ENCODE measurements at regions not wholly inside any gene's neighbourhood (a gene's known extent, or its start where the extent isn't known, plus 50 kb on each side); places are given as distances from the start of the nearest gene placed in this dataset.

DNA sequence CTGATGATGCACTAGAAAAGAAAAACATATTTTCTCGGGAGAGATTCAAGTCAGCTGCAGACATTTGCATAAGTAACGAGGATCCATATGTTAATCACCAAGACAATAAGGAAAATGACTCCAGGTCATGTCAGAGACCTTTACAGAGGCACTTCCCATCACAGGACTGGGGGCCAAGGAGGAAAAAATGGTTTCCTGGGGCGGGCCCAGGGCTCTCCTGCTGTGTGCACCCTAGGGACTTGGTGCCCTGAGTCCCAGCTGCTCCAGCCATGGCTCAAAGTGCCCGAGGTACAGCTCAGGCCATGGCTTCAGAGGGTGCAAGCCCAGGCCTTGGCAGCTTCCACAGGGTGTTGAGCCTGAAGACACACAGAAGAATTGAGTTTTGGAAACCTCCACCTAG, 415.4 kb upstream of the FRG1 start:
- Histone ChIP-seq H3K9me3 (ENCODE audit: control insufficient read depth, low read length) (peaks cover 51% of the 10 kb centered on the region), H3K27me3 (ENCODE audit: control insufficient read depth in 1 of 2, insufficient read depth in 1 of 2, low read length in 2 of 2) (no peaks in the 10 kb centered on the region), H3K14ac (ENCODE audit: low read length in 2 of 2) (no peak overlapping the region), H3K4me3 (ENCODE audit: insufficient read depth in 1 of 2, low read depth in 1 of 2, low read length in 2 of 2) (no peak overlapping the region), H2AFZ (ENCODE audit: low read depth, low read length) (no peak overlapping the region), H3K23ac (ENCODE audit: low read length in 2 of 2) (no peak overlapping the region), H2BK120ac (ENCODE audit: low read depth, low read length) (no peak overlapping the region), H2BK5ac (ENCODE audit: low read depth, low read length, poor library complexity, severe bottlenecking) (no peak overlapping the region), H3K36me3 (ENCODE audit: control insufficient read depth in 1 of 2, insufficient read depth in 2 of 2, low read depth in 1 of 2, low read length in 2 of 2) (no peaks in the 10 kb centered on the region), H3K27ac (ENCODE audit: low read length, poor library complexity, severe bottlenecking) (no peak overlapping the region), H2BK15ac (ENCODE audit: low read depth, poor library complexity, severe bottlenecking) (no peak overlapping the region), H3K9ac (ENCODE audit: low read length) (no peak overlapping the region), H3K4ac (ENCODE audit: low read depth in 1 of 2, low read length in 2 of 2) (no peak overlapping the region), H4K91ac (ENCODE audit: low read length) (no peak overlapping the region), H4K8ac (ENCODE audit: low read length) (no peak overlapping the region), H3K18ac (ENCODE audit: low read depth in 1 of 2, low read length in 2 of 2) (no peak overlapping the region), H2BK12ac (ENCODE audit: low read length in 2 of 2) (no peak overlapping the region), H3K4me2 (ENCODE audit: low read length, poor library complexity, severe bottlenecking) (no peak overlapping the region), H3K79me1 (replicated peaks; ENCODE audit: low read length, poor library complexity, severe bottlenecking) (no peaks in the 10 kb centered on the region), H3K4me1 (ENCODE audit: control insufficient read depth, insufficient read depth, low read depth, low read length) (no peaks in the 10 kb centered on the region), H2AK5ac (ENCODE audit: low read length, severe bottlenecking) (no peak overlapping the region)
- DNase-seq = no peak
- WGBS = 36% methylated on average over 4 of the region's 4 CpGs

DNA sequence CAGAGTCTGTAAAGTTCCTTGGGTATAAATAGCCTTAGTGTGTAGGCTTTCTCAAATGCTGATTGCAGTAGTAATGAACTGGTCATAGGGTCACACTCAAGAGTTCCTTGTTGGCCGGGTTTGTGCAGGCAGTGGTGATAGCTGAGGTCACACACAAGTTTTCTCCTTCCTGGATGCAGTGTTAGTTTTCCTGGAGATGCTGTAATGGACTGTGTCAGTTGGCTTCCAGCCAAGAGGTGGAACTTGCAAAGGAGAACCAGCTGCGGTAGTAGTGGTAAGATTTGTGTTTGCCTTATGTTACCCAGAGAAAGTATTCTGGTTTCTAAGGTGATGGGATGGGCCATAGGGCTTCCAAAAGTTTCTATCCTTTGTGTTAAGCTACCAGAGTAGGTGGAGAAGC, 409.8 kb upstream of the FRG1 start:
- no peak overlapping the region for H3K9ac ChIP-seq (ENCODE audit: low read length)
- no peaks in the 10 kb centered on the region for H3K36me3 ChIP-seq (ENCODE audit: control insufficient read depth in 1 of 2, insufficient read depth in 2 of 2, low read depth in 1 of 2, low read length in 2 of 2)
- no peaks in the 10 kb centered on the region for H3K79me1 ChIP-seq (replicated peaks; ENCODE audit: low read length, poor library complexity, severe bottlenecking)
- no peaks in the 10 kb centered on the region for H3K27me3 ChIP-seq (ENCODE audit: control insufficient read depth in 1 of 2, insufficient read depth in 1 of 2, low read length in 2 of 2)
- no peak overlapping the region for H2BK15ac ChIP-seq (ENCODE audit: low read depth, poor library complexity, severe bottlenecking)
- H3K9me3 ChIP-seq (ENCODE audit: control insufficient read depth, low read length) = peaks cover 64% of the 10 kb centered on the region
- no peak overlapping the region for H3K4ac ChIP-seq (ENCODE audit: low read depth in 1 of 2, low read length in 2 of 2)
- H3K14ac ChIP-seq (ENCODE audit: low read length in 2 of 2) = no peak overlapping the region
- H2BK120ac ChIP-seq (ENCODE audit: low read depth, low read length) = no peak overlapping the region
- H3K4me1 ChIP-seq (ENCODE audit: control insufficient read depth, insufficient read depth, low read depth, low read length) = no peaks in the 10 kb centered on the region
- WGBS = 51% methylated on average over 2 of the region's 2 CpGs
- no peak overlapping the region for H4K91ac ChIP-seq (ENCODE audit: low read length)
- no peak overlapping the region for H3K18ac ChIP-seq (ENCODE audit: low read depth in 1 of 2, low read length in 2 of 2)
- no peak overlapping the region for H3K27ac ChIP-seq (ENCODE audit: low read length, poor library complexity, severe bottlenecking)
- no peak overlapping the region for H3K23ac ChIP-seq (ENCODE audit: low read length in 2 of 2)
- H4K8ac ChIP-seq (ENCODE audit: low read length) = no peak overlapping the region
- H2AK5ac ChIP-seq (ENCODE audit: low read length, severe bottlenecking) = no peak overlapping the region
- no peak overlapping the region for H3K4me2 ChIP-seq (ENCODE audit: low read length, poor library complexity, severe bottlenecking)
- no peak overlapping the region for H2BK12ac ChIP-seq (ENCODE audit: low read length in 2 of 2)
- H2BK5ac ChIP-seq (ENCODE audit: low read depth, low read length, poor library complexity, severe bottlenecking) = no peak overlapping the region
- DNase-seq = no peak
- no peak overlapping the region for H2AFZ ChIP-seq (ENCODE audit: low read depth, low read length)
- no peak overlapping the region for H3K4me3 ChIP-seq (ENCODE audit: insufficient read depth in 1 of 2, low read depth in 1 of 2, low read length in 2 of 2)

DNA sequence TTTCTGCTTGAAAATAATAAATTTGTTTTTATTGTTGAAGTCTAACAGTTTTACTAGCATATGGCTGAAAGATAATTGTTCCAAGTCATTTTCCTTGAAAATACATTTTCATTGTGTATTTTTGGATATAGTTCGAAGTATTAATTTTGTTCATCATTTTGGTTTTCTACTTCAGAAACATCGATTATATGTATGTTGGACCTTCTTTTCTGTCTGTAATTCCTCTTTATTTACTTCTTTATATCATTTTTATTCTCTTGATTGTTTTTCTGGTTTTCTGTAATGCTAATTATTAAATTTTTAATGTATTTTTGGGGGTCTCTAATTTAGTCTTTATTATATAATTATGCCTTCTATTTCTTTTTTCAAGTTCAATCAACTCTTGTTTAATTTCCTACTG, 407.1 kb upstream of the FRG1 start:
- no peaks in the 10 kb centered on the region for H3K27me3 ChIP-seq (ENCODE audit: control insufficient read depth in 1 of 2, insufficient read depth in 1 of 2, low read length in 2 of 2)
- no peaks in the 10 kb centered on the region for H3K79me1 ChIP-seq (replicated peaks; ENCODE audit: low read length, poor library complexity, severe bottlenecking)
- H2BK12ac ChIP-seq (ENCODE audit: low read length in 2 of 2) = no peak overlapping the region
- no peak overlapping the region for H3K27ac ChIP-seq (ENCODE audit: low read length, poor library complexity, severe bottlenecking)
- peaks cover 72% of the 10 kb centered on the region for H3K9me3 ChIP-seq (ENCODE audit: control insufficient read depth, low read length)
- H2AK5ac ChIP-seq (ENCODE audit: low read length, severe bottlenecking) = no peak overlapping the region
- no peak overlapping the region for H3K14ac ChIP-seq (ENCODE audit: low read length in 2 of 2)
- no peak overlapping the region for H2BK120ac ChIP-seq (ENCODE audit: low read depth, low read length)
- H2AFZ ChIP-seq (ENCODE audit: low read depth, low read length) = no peak overlapping the region
- H3K4me3 ChIP-seq (ENCODE audit: insufficient read depth in 1 of 2, low read depth in 1 of 2, low read length in 2 of 2) = no peak overlapping the region
- no peak overlapping the region for H4K91ac ChIP-seq (ENCODE audit: low read length)
- no peak overlapping the region for H3K9ac ChIP-seq (ENCODE audit: low read length)
- peak; percentile 9 for DNase-seq
- H3K36me3 ChIP-seq (ENCODE audit: control insufficient read depth in 1 of 2, insufficient read depth in 2 of 2, low read depth in 1 of 2, low read length in 2 of 2) = no peaks in the 10 kb centered on the region
- no peak overlapping the region for H2BK15ac ChIP-seq (ENCODE audit: low read depth, poor library complexity, severe bottlenecking)
- H3K18ac ChIP-seq (ENCODE audit: low read depth in 1 of 2, low read length in 2 of 2) = no peak overlapping the region
- no CpG with 5 or more reads among the region's 2 CpGs for WGBS
- H3K4me1 ChIP-seq (ENCODE audit: control insufficient read depth, insufficient read depth, low read depth, low read length) = no peaks in the 10 kb centered on the region
- H4K8ac ChIP-seq (ENCODE audit: low read length) = no peak overlapping the region
- no peak overlapping the region for H2BK5ac ChIP-seq (ENCODE audit: low read depth, low read length, poor library complexity, severe bottlenecking)
- no peak overlapping the region for H3K23ac ChIP-seq (ENCODE audit: low read length in 2 of 2)
- H3K4me2 ChIP-seq (ENCODE audit: low read length, poor library complexity, severe bottlenecking) = no peak overlapping the region
- no peak overlapping the region for H3K4ac ChIP-seq (ENCODE audit: low read depth in 1 of 2, low read length in 2 of 2)

DNA sequence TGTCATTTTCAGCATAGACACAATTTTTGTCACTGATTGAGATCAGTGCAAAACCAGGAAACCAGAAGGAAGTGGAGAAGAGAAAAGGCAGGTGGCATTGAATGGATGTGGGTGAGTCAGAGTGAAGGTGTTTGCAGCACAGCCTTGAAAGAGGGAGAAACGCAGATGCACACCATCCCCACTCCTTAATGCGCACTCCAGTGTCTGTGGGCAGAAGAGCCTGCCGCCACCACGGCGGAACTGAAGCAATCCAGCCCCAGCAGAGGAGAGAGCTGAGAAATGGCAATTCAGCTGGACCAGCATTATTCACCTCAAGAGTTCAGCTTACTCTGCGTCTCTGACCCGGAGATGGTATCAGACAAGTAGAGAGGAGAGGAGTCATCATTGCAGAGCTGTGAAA, 393.1 kb upstream of the FRG1 start:
- Histone ChIP-seq H4K8ac (ENCODE audit: low read length) (no peak overlapping the region), H3K4me3 (ENCODE audit: insufficient read depth in 1 of 2, low read depth in 1 of 2, low read length in 2 of 2) (no peak overlapping the region), H3K4ac (ENCODE audit: low read depth in 1 of 2, low read length in 2 of 2) (no peak overlapping the region), H2BK12ac (ENCODE audit: low read length in 2 of 2) (no peak overlapping the region), H3K9ac (ENCODE audit: low read length) (no peak overlapping the region), H3K4me1 (ENCODE audit: control insufficient read depth, insufficient read depth, low read depth, low read length) (no peaks in the 10 kb centered on the region), H2BK15ac (ENCODE audit: low read depth, poor library complexity, severe bottlenecking) (no peak overlapping the region), H3K4me2 (ENCODE audit: low read length, poor library complexity, severe bottlenecking) (no peak overlapping the region), H2BK120ac (ENCODE audit: low read depth, low read length) (no peak overlapping the region), H3K9me3 (ENCODE audit: control insufficient read depth, low read length) (peaks cover 24% of the 10 kb centered on the region), H3K79me1 (replicated peaks; ENCODE audit: low read length, poor library complexity, severe bottlenecking) (no peaks in the 10 kb centered on the region), H2AK5ac (ENCODE audit: low read length, severe bottlenecking) (no peak overlapping the region), H3K36me3 (ENCODE audit: control insufficient read depth in 1 of 2, insufficient read depth in 2 of 2, low read depth in 1 of 2, low read length in 2 of 2) (no peaks in the 10 kb centered on the region), H3K18ac (ENCODE audit: low read depth in 1 of 2, low read length in 2 of 2) (no peak overlapping the region), H3K27ac (ENCODE audit: low read length, poor library complexity, severe bottlenecking) (no peak overlapping the region), H2BK5ac (ENCODE audit: low read depth, low read length, poor library complexity, severe bottlenecking) (no peak overlapping the region), H3K14ac (ENCODE audit: low read length in 2 of 2) (no peak overlapping the region), H2AFZ (ENCODE audit: low read depth, low read length) (no peak overlapping the region), H3K23ac (ENCODE audit: low read length in 2 of 2) (no peak overlapping the region), H4K91ac (ENCODE audit: low read length) (no peak overlapping the region), H3K27me3 (ENCODE audit: control insufficient read depth in 1 of 2, insufficient read depth in 1 of 2, low read length in 2 of 2) (no peaks in the 10 kb centered on the region)
- 68% methylated on average over 5 of the region's 7 CpGs for WGBS
- peak; percentile 22 for DNase-seq
